ENCODE measurements at regions not wholly inside any gene's neighbourhood (a gene's known extent, or its start where the extent isn't known, plus 50 kb on each side); places are given as distances from the start of the nearest gene placed in this dataset.
"Not testable (repeated sequence)": the region's sequence is repeated elsewhere in the genome, so short reads cannot be mapped to it uniquely, and the experiment has no call there.

GRCh38 chrX:1700757-1701156, 85.9 kb downstream of the ASMT start:
- Histone ChIP-seq H3K27ac (no peak overlapping the region), H3K4me3 (no peak overlapping the region)

- not testable (repeated sequence) for H3K27ac ChIP-seq, H3K4me3 ChIP-seq
These were observed 86.6 kb downstream of the ASMT start for GRCh38 chrX:1701396-1701901.

DNA sequence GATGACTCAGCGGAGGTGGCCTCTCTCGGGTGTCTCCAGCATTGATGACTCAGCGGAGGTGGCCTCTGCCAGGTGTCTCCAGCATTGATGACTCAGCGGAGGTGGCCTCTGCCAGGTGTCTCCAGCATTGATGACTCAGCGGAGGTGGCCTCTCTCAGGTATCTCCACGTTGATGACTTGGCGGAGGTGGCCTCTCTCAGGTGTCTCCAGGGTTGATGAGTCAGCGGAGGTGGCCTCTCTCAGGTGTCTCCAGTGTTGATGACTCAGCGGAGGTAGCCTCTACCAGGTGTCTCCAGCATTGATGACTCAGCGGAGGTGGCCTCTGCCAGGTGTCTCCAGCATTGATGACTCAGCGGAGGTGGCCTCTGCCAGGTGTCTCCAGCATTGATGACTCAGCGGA, 87.3 kb downstream of the ASMT start:
- H3K27ac ChIP-seq, H3K4me3 ChIP-seq: not testable (repeated sequence)

DNA sequence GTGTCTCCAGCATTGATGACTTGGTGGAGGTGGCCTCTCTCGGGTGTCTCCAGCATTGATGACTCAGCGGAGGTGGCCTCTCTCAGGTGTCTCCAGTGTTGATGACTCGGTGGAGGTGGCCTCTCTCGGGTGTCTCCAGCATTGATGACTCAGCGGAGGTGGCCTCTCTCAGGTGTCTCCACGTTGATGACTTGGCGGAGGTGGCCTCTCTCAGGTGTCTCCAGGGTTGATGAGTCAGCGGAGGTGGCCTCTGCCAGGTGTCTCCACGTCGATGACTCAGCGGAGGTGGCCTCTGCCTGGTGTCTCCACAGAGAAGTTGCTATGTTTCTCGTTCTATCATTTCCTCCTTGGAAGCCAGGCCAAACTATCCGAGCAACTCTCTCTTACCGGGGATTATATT, 87.7 kb downstream of the ASMT start:
- not testable (repeated sequence) for H3K27ac ChIP-seq

GRCh38 chrX:1709277-1709676, 94.4 kb downstream of the ASMT start:
- H3K27ac ChIP-seq, H3K4me3 ChIP-seq: not testable (repeated sequence)

More for the DNA sequence above, 87.7 kb downstream of the ASMT start:
- H3K4me3 ChIP-seq, result not testable (repeated sequence)

- H3K27ac ChIP-seq, result no peak overlapping the region
- H3K4me3 ChIP-seq, result no peak overlapping the region
These were observed 98.4 kb downstream of the ASMT start for GRCh38 chrX:1713296-1713695.

GRCh38 chrX:1717373-1717772, 102.5 kb downstream of the ASMT start:
- Histone ChIP-seq H3K4me3 (no peak overlapping the region), H3K27ac (no peak overlapping the region)

DNA sequence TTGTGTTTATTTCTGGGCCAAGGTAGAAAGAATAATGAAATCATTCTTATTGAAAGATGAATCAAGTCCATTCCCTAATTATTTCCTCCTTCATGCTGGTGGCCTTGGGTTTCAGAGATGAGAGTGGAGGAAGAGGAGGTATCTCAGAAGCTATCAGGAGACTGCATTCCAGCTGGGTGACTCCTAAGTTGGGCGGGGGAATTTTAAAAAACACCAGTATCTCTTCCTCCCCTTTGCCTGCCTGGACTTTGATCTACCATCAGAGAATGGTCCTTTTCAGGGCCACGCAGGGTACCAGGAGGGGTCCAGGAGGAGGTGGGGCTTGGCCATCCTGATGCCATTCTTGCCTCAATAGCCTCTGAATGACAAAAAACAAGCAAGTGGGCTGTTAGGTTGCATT, 104.4 kb downstream of the ASMT start:
- no peak overlapping the region for H3K4me3 ChIP-seq
- no peak overlapping the region for H3K27ac ChIP-seq

GRCh38 chrX:1720836-1721235, 106.0 kb downstream of the ASMT start:
- Histone ChIP-seq H3K4me3 (no peak overlapping the region), H3K27ac (no peak overlapping the region)

GRCh38 chrX:1725472-1725871, 110.6 kb downstream of the ASMT start:
- H3K27ac ChIP-seq, result no peak overlapping the region

DNA sequence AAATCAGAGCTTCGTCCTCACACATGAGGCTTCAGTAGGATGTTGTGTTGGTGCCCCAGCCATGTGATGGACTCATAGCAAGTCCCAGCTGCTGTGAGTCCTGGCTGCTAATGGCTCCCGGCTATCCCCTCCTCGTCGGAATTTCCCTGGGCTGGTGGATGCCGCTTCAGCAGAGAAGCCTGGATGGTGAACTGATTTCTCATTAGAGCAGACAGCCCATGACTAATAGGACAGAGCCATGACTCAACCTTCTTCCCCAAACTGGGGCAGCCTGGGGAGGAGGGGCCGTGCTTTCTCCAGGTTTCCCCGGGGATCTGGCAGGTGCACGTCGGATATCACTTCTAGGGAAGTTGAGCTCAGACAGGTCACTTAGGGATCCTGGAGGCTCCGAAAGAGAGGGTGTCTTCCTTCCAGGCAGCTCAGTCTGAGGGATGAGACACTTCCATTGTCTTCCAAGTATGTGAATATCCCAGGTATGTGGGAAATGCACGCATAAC, 112.7 kb downstream of the ASMT start:
- Histone ChIP-seq H3K4me3 (no peak overlapping the region), H3K27ac (no peak overlapping the region)

More at GRCh38 chrX:1725472-1725871, 110.6 kb downstream of the ASMT start:
- no peak overlapping the region for H3K4me3 ChIP-seq

- no peak overlapping the region for H3K4me3 ChIP-seq
- no peak overlapping the region for H3K27ac ChIP-seq
These were observed 119.9 kb downstream of the ASMT start for GRCh38 chrX:1734806-1735205.

DNA sequence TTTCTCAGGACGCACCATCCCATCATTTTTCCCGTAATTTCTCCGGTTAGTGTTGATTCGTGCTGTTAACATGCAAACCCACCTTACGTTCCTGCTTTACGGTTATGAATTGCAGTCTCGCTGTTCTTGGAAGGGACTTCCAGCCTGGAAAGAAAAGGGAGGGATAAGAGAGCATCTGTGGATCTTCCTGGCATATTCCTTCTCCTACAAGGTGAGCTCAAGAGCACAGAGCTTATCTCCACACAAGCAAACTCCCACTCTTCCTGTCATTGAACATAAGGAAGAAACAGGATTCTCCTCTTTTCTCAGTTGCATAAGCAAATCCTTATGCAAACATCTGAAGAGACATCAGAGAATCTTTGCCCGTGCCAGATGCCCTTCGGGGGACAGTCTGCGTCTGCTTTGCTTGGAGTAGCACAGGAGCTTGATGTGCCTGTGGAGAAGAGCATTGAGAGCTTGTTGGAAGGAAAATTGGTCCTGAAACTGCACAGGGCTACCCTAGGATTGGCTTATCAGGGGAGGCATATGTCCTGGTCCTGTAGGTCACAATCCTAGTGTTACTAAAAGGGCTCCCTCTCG, 127.0 kb downstream of the ASMT start:
- no peak overlapping the region for H3K27ac ChIP-seq
- no peak overlapping the region for H3K4me3 ChIP-seq

DNA sequence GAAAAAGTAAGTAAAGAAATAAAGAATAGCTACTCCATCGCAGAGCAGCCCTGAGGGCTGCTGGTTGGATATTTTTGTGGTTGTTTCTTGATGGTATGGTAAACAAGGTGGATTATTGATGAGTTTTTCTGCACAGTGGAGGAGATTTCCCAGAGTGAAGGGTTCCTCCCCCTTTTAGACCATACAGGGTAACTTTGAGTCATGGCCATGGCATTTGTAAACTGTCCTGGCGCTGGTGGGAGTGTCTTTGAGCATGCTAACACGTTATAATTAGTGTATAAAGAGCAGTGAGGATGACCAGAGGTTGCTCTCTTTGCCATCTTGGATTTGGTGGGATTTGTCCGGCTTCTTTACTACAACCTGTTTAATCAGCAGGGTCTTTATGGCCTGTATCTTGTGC, 128.2 kb downstream of the ASMT start:
- no peak overlapping the region for H3K27ac ChIP-seq
- no peak overlapping the region for H3K4me3 ChIP-seq

DNA sequence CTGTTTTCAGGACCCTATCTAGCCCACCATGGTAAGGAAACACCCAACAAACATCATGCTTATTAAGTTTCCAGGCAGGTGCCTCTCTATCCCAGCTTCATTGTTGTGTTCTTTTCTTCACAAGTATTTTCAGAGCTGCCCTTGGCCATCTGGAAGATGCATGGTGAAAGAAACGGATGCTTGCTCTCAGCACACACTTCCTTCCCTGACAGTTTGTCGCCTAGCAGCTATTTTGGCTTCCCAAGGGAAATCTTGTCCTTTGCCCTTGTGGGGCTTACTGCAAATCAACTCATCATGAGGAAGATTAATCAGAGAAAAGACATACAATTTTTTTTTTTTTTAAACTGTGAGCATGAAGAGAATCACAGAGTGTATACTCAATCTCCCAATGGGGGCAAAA, 128.8 kb downstream of the ASMT start:
- Histone ChIP-seq H3K4me3 (no peak overlapping the region), H3K27ac (no peak overlapping the region)

DNA sequence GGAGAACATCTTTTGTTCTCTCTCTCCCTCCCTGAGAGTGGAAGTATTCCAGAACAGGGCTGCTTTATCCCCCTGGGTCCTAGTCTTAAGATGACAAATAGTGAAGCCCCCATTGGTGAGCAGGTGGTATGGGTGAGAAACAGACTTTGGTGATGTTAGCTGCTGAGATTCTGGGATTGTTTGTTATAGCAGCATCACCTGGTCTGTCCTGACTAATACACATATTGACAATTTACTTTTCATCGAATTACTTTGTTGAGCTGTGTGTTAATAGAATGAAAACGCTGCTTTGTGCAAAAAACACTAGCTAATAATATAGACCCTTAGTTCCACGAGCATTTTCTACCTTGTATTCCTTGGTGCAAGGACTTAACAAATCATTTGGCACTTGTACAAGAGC, 133.5 kb downstream of the ASMT start:
- H3K4me3 ChIP-seq, result no peak overlapping the region

DNA sequence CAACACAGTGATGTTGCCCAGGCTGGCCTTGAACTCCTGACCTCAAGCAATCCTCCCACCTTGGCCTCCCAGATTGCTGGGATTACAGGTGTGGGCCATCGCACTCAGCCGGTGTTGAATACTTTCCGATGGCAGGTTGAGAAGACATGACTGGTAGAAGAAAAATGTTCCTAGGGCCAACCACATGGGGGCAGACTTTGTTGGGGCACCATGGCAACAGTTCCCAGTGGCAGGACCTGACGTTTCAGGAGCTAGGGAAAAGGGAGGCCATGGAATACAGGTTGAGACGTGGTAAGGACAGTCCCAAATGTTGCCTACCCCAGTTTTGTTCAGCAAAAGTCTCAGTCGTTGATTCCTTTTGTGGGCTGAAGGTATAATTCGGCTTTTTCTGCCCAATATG, 134.6 kb downstream of the ASMT start:
- H3K27ac ChIP-seq, result no peak overlapping the region
- no peak overlapping the region for H3K4me3 ChIP-seq

More for the DNA sequence above, 133.5 kb downstream of the ASMT start:
- no peak overlapping the region for H3K27ac ChIP-seq

GRCh38 chrX:1750267-1750666, 135.4 kb downstream of the ASMT start:
- H3K27ac ChIP-seq, result no peak overlapping the region
- no peak overlapping the region for H3K4me3 ChIP-seq

DNA sequence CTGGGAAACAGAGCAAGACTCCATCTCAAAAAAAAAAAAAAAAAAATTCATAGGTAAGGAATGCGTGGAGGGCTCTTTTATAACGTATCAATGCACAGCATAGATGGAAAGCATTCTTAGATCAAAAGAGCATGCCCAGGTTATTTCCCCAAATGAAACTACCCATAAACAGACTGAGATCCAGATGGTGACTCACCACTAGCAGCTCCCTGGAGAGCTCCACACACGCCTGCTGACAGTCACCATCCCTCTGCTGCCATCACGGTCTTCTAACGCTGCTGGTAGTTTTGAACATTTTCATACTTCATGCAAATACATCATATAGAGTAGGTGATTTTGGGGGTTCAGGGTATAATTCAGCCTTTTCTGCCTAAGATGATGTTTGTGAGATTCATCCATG, 136.9 kb downstream of the ASMT start:
- Histone ChIP-seq H3K4me3 (no peak overlapping the region), H3K27ac (no peak overlapping the region)

DNA sequence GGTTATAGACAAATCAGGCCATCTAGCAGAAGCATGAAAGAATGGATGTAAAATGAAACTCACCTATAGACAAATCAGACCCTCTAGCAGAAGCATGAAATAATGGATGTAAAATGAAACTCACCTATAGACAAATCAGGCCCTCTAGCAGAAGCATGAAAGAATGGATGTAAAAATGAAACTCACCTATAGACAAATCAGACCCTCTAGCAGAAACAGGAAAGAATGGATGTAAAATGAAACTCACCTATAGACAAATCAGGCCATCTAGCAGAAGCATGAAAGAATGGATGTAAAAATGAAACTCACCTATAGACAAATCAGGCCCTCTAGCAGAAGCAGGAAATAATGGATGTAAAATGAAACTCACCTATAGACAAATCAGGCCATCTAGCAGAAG, 137.9 kb downstream of the ASMT start:
- H3K4me3 ChIP-seq, H3K27ac ChIP-seq: not testable (repeated sequence)

DNA sequence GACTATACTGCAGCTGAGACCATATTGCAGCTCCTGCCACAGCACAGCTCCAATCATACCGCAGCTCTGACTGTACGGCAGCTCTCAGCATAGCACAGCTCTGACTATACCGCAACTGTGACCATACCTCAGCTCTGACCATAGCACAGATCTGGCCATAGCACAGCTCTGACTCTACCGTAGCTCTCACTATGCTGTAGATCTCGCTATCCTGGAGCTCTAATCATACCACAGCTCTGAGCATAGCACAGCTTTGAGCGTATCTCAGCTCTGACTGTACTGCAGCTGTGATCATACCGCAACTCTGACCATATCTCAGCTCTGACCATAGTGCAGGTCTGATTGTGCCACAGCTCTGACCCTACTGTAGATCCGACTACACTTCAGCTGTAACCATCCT, 139.2 kb downstream of the ASMT start:
- no peak overlapping the region for H3K4me3 ChIP-seq

DNA sequence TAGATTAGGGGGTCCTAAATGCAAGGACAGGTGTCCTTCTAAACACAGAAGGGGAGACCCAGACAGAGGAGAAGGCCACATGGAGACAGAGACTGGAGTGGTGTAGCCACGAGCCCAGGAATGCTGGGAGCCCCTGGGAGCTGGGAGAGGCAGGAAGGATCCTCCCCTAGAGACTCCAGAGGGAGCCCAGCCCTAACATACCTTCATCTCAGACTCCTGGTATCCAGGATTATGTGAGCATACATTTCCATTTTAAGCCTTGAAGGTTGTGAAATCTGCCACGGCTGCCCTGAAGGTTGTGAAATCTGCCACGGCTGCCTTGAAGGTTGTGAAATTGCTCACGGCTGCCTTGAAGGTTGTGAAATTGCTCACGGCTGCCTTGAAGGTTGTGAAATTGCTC, 148.4 kb downstream of the ASMT start:
- H3K27ac ChIP-seq, result no peak overlapping the region
- no peak overlapping the region for H3K4me3 ChIP-seq

More for the DNA sequence above, 139.2 kb downstream of the ASMT start:
- H3K27ac ChIP-seq, result no peak overlapping the region

Measured in skin epidermis (tissue), 12 donors.